ENCODE measurements at regions not wholly inside any gene's neighbourhood (a gene's known extent, or its start where the extent isn't known, plus 50 kb on each side); places are given as distances from the start of the nearest gene placed in this dataset.

- DNase-seq (ENCODE audit: unreplicated experiment) = no peak
- no peaks in the 10 kb centered on the region for H3K36me3 Mint-ChIP-seq (ENCODE audit: insufficient read depth, unreplicated experiment)
Observed at GRCh38 chr6:24990944-24991809, 55.4 kb upstream of the RIPOR2 start.

GRCh38 chr6:24991810-24992467, 56.2 kb upstream of the RIPOR2 start:
- TF ChIP-seq, protein P1, sequence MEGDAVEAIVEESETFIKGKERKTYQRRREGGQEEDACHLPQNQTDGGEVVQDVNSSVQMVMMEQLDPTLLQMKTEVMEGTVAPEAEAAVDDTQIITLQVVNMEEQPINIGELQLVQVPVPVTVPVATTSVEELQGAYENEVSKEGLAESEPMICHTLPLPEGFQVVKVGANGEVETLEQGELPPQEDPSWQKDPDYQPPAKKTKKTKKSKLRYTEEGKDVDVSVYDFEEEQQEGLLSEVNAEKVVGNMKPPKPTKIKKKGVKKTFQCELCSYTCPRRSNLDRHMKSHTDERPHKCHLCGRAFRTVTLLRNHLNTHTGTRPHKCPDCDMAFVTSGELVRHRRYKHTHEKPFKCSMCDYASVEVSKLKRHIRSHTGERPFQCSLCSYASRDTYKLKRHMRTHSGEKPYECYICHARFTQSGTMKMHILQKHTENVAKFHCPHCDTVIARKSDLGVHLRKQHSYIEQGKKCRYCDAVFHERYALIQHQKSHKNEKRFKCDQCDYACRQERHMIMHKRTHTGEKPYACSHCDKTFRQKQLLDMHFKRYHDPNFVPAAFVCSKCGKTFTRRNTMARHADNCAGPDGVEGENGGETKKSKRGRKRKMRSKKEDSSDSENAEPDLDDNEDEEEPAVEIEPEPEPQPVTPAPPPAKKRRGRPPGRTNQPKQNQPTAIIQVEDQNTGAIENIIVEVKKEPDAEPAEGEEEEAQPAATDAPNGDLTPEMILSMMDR (IDR thresholded peaks at IDR 0.05; ENCODE audit: unreplicated experiment) = peak; percentile 37
- no peak overlapping the region for H3K27ac Mint-ChIP-seq (ENCODE audit: low read depth, unreplicated experiment)
- peak; percentile 76 for DNase-seq (ENCODE audit: unreplicated experiment)
- ChIA-PET CTCF (interaction anchor here (0.5 to 3.1 kb wide), 21 partner anchors 7 to 213 kb away, joined by 3 to 30 read pairs (median 6); no protein-coding TSS in a partner anchor), POLR2A (interaction anchor here (0.9 to 3.2 kb wide), 8 partner anchors 8 to 135 kb away, joined by 3 to 27 read pairs (median 5); no protein-coding TSS in a partner anchor)
- no peaks in the 10 kb centered on the region for H3K36me3 Mint-ChIP-seq (ENCODE audit: insufficient read depth, unreplicated experiment)
- no TSS peak for BruUV-seq (replicated peaks)
- peaks cover 19% of the 10 kb centered on the region for H3K4me1 Mint-ChIP-seq (ENCODE audit: insufficient read depth, unreplicated experiment)
- intact Hi-C loops (cut with micrococcal nuclease) = loop anchor here (1.0 kb wide), 1 partner anchor 136 kb away; no protein-coding TSS in a partner anchor
- no peak overlapping the region for H3K4me3 Mint-ChIP-seq (ENCODE audit: unreplicated experiment)
- no peaks in the 10 kb centered on the region for H3K27me3 Mint-ChIP-seq (ENCODE audit: insufficient read depth, unreplicated experiment)
- peaks cover 5% of the 10 kb centered on the region for H3K9me3 Mint-ChIP-seq (ENCODE audit: unreplicated experiment)

More at GRCh38 chr6:24990944-24991809, 55.4 kb upstream of the RIPOR2 start:
- ChIA-PET CTCF (interaction anchor here (0.5 to 3.1 kb wide), 28 partner anchors 8 to 670 kb away, joined by 3 to 30 read pairs (median 6); no protein-coding TSS in a partner anchor), POLR2A (interaction anchor here (0.9 to 3.2 kb wide), 13 partner anchors 8 to 214 kb away, joined by 3 to 27 read pairs (median 5); no protein-coding TSS in a partner anchor)
- intact Hi-C loops (cut with micrococcal nuclease) = no loop called here
- Mint-ChIP-seq H3K27me3 (ENCODE audit: insufficient read depth, unreplicated experiment) (no peaks in the 10 kb centered on the region), H3K4me1 (ENCODE audit: insufficient read depth, unreplicated experiment) (peaks cover 13% of the 10 kb centered on the region), H3K9me3 (ENCODE audit: unreplicated experiment) (peaks cover 5% of the 10 kb centered on the region), H3K4me3 (ENCODE audit: unreplicated experiment) (no peak overlapping the region), H3K27ac (ENCODE audit: low read depth, unreplicated experiment) (peak overlapping the region; percentile 24)
- no TSS peak for BruUV-seq (replicated peaks)
- TF ChIP-seq, protein P1 (IDR thresholded peaks at IDR 0.05; ENCODE audit: unreplicated experiment) = no peak

DNA sequence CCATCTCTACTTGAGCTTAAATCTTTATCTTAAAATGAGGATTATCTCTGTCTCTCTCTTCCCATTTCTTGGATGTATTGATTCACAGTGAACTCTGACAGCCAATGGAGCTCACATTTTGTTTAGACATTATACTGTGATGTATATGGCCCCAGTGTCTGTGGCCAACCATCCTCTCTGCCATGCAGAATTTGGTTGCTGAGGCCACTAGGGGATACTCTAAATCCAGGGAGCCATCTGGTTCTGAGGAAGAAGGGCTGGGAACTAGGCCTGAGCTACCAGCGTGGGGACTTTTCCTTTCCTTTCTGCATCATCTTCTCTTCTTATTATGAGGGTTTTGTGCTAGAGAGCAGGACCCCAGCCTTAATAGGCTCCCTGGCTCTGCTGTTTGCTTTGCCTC, 59.1 kb upstream of the RIPOR2 start:
- no peaks in the 10 kb centered on the region for H3K27me3 Mint-ChIP-seq (ENCODE audit: insufficient read depth, unreplicated experiment)
- no peak overlapping the region for H3K4me3 Mint-ChIP-seq (ENCODE audit: unreplicated experiment)
- ChIA-PET POLR2A (interaction anchor here (1.1 kb wide), 2 partner anchors 9 to 15 kb away, joined by 3 read pairs; no protein-coding TSS in a partner anchor), CTCF (interaction anchor here (0.8 kb wide), 1 partner anchor 23 kb away, joined by 7 read pairs; no protein-coding TSS in a partner anchor)
- intact Hi-C loops (cut with micrococcal nuclease) = no loop called here
- no peak for DNase-seq (ENCODE audit: unreplicated experiment)
- no TSS peak for BruUV-seq (replicated peaks)
- peaks cover 5% of the 10 kb centered on the region for H3K9me3 Mint-ChIP-seq (ENCODE audit: unreplicated experiment)
- H3K36me3 Mint-ChIP-seq (ENCODE audit: insufficient read depth, unreplicated experiment) = no peaks in the 10 kb centered on the region
- no peak overlapping the region for H3K27ac Mint-ChIP-seq (ENCODE audit: low read depth, unreplicated experiment)
- TF ChIP-seq, protein P1 (IDR thresholded peaks at IDR 0.05; ENCODE audit: unreplicated experiment) = no peak
- peaks cover 28% of the 10 kb centered on the region for H3K4me1 Mint-ChIP-seq (ENCODE audit: insufficient read depth, unreplicated experiment)

- intact Hi-C loops (cut with micrococcal nuclease) = no loop called here
- no peaks in the 10 kb centered on the region for H3K27me3 Mint-ChIP-seq (ENCODE audit: insufficient read depth, unreplicated experiment)
- H3K4me3 Mint-ChIP-seq (ENCODE audit: unreplicated experiment) = no peak overlapping the region
- TF ChIP-seq, protein P1 (IDR thresholded peaks at IDR 0.05; ENCODE audit: unreplicated experiment) = no peak
- H3K9me3 Mint-ChIP-seq (ENCODE audit: unreplicated experiment) = peaks cover 5% of the 10 kb centered on the region
- ChIA-PET CTCF (no interaction called here), POLR2A (interaction anchor here (0.7 to 1.1 kb wide), 2 partner anchors 14 to 46 kb away, joined by 3 read pairs; no protein-coding TSS in a partner anchor)
- no peak for DNase-seq (ENCODE audit: unreplicated experiment)
- no peak overlapping the region for H3K27ac Mint-ChIP-seq (ENCODE audit: low read depth, unreplicated experiment)
- peaks cover 29% of the 10 kb centered on the region for H3K4me1 Mint-ChIP-seq (ENCODE audit: insufficient read depth, unreplicated experiment)
- BruUV-seq (replicated peaks) = no TSS peak
- H3K36me3 Mint-ChIP-seq (ENCODE audit: insufficient read depth, unreplicated experiment) = no peaks in the 10 kb centered on the region
Observed at GRCh38 chr6:24995270-24995669, 59.5 kb upstream of the RIPOR2 start.
